Hepatocyte (in vitro differentiated cells): ENCODE measurements at regions not wholly inside any gene's neighbourhood (a gene's known extent, or its start where the extent isn't known, plus 50 kb on each side); places are given as distances from the start of the nearest gene placed in this dataset.

Experiments
- CTCF ChIP-seq: fragments of 200-600 bp; sonication (generic); IDR thresholded peaks from 2 replicates; pipeline ENCODE4 v1.5.1; 2016; ENCODE audit warnings: antibody characterized with exemption, mild to moderate bottlenecking; ENCODE audit not compliant: poor library complexity
- EZH2 ChIP-seq: fragments of 200-600 bp; sonication (generic); IDR thresholded peaks from 2 replicates; pipeline ENCODE4 v1.6.1; 2016; ENCODE audit warnings: antibody characterized with exemption, mild to moderate bottlenecking, borderline replicate concordance

DNA sequence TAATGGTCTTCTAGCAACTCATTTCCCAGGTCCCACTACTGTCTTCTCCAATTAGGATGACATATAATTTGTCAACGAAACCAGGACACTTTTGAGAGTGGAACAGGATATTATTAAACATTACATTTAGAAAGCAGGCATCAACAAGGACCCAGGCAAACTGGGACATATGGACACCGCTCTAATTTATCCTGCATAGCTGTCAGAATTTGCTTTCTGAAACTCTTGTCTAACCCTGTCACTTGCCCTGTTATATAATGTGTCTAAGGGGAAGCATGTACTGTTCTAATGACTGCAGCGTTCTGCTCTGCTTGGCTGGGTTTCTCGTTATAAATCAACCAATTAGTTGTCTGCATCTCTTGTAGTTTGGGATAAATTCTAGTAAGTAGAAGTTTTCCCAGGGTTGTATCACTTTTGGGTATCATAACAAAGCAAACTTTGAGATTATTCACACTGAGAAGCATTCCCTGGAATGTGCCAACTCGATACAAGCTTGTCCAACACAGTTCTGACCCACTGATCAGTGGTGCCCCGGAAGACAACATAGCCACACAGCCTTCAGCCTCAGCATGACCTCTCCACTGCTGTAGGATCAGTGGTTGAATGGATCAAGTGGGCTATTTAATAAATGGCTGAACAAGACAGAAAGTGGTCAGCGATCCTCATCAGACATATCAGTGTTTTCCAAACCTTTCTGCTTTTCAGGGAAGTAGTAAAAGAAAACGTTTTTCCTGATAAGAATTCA lies 228.1 kb downstream of the KIF20B start:
- TF ChIP-seq CTCF (no peak), EZH2 (no peak)
